Occipital lobe (tissue), 1 donor: ENCODE measurements at regions not wholly inside any gene's neighbourhood (a gene's known extent, or its start where the extent isn't known, plus 50 kb on each side); places are given as distances from the start of the nearest gene placed in this dataset.
"Not testable (repeated sequence)": the region's sequence is repeated elsewhere in the genome, so short reads cannot be mapped to it uniquely, and the experiment has no call there.

ENCODE experiments used
- DNase-seq: peaks from one replicate; lab custom pipeline; 2025; lab: John Stamatoyannopoulos, UW

DNA sequence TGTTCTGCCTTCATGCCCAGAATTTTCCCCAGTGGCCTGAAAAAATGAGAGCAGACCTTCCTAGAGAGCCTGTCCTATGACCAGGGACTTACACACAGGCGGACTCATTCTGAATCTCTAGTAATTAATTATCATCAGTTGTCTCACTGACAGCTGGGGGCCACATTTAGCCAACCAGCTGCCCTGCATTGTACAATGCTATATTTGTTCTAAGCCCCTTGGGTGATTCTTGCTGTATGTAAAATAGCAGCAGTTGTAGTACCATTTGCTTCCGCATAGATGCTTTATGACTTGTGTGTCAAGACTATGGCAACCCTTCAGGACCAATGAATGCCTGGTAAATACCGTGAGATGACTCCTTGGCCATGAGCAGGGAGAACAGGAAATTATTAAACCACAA lies 415.4 kb upstream of the SEMA6A start:
- peak; percentile 6 for DNase-seq

DNA sequence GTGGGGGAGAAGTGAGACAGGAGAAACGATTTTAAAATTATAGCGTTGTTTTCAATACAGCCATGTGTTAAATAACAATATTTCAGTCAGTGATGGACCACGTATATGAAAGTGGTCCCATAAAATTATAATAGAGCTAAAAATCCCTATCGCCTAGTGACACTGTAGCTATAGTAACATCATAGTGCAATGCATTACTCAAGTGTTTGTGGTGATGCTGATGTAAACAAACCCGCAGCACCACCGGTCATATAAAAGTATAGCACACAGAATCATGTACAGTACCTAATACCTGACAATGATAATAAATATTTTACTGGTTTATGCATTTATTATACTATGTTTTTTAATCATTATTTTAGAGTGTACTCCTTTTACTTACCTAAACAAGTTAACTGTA lies 407.4 kb upstream of the SEMA6A start:
- DNase-seq: no peak

DNA sequence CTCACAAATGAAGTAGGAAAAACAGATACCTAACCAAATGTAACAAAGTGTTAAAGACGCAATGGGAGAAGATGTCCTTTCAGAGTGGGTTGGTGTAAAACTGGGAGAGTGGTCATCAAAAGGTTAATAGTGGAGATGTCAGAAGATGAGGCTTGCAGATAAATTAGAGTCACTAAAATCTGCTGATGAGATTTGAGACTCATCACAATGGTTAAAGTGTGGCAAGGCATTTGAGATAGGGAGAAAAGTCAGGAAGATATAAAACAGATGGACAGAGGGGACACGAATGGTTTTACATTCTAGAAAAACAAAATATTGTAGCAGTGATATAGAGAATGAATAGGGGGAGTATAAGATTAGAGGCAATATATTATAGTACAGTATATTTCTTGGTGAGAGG lies 406.0 kb upstream of the SEMA6A start:
- DNase-seq: no peak

DNA sequence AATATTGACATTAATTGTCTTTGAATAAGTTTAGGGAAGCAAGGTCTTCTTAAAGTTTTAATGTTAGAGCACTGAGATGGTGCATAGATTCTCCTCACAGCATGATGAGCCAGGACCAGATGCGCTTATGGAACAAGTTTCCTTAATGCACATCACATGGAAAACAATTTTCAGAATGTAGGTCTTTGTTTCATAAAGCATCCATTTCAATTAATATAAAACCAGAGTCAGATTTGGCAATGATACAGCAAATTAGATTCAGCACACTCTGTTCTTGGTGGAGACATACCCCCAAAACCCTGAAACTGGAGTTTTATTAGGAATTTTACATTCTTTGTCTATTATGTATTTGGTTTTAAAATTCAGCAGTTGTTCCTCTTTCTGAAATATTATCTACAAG lies 402.1 kb upstream of the SEMA6A start:
- no peak for DNase-seq

DNA sequence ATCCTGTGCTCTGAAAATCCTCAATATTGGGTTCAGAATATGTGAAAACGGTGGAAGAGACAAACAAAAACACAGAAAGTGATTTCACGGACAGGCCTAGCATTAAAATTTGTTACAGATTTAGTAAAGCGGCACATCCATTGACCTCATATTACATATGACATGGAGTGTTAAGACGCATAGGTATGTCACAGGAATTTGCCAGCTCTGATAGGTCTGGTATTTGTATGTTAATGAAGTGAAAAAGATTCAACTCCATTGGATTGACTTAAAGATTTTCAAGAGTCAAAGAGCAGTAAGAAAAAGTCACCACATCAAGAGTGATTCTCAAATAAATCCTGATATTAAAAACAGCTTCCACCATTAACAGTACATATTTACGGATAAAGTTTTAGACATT lies 396.5 kb upstream of the SEMA6A start:
- DNase-seq: no peak

DNA sequence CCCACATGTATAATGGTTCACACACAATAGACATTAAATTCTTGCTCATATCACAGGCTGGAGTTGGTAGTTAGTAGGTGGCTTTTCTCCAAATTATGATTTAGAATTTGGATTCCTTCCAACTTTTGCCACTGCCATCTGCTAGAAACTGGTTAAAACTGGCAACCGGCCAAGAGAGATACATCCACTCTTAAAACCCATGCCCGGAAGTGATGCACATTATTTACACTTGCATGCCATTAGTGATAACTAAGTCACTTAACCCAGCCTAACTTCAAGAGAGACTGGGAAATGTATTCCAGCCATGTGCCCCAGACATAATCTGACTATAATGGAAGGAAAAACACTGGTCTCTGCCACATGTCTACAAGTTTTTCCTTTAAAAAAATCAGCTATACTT lies 395.7 kb upstream of the SEMA6A start:
- no peak for DNase-seq

DNA sequence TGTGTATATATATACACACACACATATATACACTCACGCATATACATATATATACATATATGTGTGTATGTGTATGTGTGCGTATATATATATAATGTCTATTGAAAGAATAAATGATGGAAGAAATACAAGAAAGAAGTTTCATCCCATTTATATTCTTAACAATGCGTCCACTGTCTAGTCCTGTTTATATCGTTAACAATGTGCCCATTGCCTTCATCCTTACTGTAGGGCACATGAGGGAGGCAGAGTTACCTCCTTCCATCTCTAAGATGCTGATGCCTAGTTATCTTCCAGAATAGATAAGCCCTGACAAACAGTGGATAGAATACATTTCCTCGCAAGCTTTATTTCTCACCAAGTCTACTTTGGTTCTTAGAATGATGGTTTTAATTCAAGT lies 389.8 kb upstream of the SEMA6A start:
- DNase-seq: no peak

DNA sequence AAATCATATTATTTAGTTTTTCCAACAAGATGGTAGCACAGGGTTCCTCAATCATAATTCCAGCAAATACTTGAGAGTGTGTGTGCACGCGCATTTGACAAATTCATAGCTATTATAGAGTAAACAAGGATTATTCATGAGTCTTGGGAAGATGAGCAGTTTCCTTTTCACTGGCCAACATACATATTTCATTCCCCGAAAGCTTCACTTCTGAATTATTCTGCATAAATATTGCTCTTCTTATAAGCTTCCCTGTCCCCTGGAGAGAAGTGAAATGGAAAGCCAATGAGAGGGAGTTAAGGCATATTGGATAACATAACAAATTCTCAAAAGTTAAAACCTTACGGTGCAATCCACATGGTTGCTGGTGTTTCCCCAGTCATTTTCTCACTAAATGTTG lies 386.4 kb upstream of the SEMA6A start:
- DNase-seq: no peak

DNA sequence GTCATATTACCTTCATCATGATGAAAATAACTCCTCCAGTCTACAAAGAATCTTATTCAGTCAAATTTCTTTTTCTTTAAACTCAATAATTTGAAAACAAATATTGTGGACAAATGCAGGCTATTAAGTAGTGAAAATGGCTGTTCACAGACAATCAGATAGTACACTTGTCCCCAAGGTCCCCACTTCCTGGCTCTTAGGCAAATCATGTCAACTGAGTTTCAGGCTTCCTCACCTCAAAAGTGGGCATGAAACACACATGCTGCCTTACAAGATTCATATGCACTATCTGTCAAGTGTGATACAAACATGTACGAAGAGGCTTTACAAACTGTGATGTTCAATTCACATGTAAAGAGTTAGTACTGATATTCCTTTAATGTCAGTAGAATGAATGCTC lies 385.2 kb upstream of the SEMA6A start:
- DNase-seq: no peak

DNA sequence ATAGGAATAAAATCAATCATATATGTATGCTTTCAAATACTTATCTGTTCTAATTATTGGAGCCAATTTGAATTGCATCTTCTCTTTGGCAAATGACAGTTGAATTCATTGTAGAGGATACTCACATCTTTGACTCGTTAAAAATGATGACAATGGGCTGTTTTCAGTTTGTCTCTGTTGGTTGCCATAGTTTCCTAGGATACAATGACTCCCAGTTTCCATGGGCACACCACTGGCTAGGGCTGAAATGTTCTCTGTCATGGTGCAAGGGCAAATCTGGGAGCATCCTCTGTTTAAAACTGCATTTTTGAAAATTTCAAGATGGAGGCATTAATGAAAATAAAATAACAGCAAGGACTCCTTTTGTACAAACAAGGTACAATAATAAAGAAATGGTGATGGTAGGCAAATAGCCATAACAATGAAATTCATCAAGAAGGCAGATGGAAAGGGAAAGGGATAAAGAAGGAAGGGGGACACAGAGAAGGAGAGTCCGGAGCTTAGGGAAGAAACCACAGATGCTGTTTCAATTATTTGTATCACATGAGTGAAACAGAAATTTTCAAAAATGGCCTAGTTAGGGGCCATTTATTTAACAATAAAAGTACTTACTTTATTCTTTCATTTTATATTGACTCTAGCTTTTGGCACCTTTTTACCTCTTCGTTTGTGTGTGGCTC lies 378.8 kb upstream of the SEMA6A start:
- DNase-seq: no peak

DNA sequence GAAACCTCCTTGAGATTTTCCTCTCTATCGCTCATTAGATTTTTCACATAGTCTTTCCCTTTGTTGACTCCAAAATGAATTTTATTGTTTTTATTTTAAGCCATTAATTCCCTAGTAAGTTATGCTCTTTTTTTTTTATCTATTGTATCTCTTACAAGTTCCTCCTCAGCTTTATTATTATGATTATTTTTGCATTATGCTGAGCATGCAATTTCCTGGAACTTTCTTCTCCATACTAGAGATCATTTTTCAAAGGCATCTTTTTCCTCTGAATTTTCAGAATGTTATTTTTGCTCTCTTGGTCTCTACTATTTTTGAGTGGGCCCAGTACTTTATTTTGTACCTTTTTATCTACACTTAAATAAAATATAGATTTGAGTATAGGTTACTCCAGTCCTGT lies 376.6 kb upstream of the SEMA6A start:
- no peak for DNase-seq

DNA sequence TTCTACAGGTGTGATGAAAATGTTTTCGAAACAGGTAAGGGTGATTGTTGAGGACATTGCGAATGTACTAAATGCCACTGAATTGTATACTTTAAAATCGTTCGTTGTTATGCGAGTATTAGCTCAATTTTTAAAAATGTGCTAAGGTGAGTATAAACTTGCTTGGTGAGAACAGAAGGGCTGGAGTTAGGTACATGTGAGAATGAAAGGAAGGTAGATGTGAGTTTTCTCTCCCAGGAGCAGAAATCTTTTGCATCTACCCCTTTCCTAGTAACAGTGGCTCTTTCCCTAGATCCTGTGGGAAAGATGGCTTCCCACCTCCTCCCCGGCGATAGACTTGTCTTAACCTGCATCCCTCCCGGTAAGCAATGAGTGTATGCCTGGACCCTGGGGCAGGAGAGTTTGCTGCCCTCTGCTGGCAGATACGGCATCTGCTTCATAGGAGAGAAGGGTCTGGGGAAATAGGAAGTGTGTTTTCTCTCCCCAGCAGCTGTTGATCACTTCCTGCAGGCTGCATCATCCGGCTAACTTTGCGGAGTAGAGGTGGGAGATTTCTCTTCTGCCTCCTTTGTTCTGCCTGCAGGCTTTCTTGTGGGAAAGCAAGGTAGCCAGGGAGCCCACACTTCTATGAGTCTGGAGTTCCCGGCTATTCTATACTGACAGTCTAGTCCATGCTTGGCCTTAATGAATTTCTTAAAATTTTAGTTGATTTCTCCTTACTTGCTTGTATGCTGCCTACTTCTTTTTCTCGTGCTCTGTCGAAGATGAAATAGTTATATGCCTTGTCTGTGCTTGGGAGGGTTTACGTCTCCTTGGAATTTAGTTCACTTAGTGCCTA lies 373.3 kb upstream of the SEMA6A start:
- DNase-seq: no peak

DNA sequence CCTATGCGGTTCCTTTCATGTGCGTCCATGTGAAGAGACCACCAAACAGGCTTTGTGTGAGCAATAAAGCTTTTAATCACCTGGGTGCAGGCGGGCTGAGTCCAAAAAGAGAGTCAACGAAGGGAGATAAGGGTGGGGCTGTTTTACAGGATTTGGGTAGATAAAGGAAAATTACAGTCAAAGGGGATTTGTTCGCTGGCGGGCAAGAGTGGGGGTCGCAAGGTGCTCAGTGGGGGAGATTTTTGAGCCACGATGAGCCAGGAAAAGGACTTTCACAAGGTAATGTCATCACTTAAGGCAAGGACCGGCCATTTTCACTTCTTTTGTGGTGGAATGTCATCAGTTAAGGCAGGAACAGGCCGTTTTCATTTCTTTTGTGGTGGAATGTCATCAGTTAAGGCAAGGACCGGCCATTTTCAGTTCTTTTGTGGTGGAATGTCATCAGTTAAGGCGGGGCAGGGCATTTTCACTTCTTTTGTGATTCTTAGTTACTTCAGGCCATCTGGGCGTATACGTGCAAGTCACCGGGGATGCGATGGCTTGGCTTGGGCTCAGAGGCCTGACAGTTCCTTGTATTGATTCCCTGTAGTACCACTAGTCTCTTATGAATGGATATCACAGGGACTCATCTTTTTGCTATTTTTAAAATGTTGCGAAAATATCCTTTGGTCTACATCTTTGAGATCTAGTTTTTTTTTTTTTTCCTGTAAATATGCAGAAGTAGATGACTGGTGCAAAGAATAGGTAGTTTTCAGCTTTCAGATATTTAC lies 371.2 kb upstream of the SEMA6A start:
- not testable (repeated sequence) for DNase-seq

DNA sequence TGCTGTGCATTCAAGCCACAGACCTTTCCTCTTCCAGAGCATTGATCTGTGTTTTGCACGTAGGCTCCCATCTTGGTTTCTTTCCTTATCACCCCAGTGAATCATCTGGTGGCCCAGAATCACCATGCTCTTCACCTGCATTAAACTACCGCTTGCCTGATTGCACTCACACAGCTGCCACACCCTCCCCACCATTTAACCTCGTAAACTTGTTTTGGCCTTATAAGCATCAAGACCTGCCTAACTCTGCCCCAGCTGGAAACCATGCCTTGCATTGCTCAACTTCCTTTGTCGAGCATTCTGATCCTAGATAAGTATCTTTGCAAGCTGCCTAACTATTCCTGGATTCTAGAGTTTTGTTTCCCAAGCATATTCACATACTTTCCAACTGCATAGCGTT lies 369.6 kb upstream of the SEMA6A start:
- DNase-seq: no peak

DNA sequence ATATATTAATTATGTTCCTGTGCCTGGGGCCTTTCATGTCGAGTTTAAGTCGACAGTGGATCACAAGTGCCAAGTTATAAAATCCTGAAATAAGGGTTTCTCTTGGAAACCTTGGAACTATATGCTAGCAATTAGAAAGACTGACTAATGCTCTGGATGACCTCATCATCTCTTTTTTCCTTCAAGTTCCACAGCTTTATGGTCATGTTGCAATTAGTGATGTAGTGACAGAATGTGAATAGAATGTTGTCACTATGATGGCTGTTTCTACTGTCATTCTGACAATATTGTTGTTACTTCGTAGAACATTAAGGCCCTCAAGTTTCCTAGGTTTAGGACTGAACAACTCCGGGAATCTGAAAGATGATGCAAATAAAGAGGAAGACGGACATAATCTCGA lies 368.0 kb upstream of the SEMA6A start:
- no peak for DNase-seq

DNA sequence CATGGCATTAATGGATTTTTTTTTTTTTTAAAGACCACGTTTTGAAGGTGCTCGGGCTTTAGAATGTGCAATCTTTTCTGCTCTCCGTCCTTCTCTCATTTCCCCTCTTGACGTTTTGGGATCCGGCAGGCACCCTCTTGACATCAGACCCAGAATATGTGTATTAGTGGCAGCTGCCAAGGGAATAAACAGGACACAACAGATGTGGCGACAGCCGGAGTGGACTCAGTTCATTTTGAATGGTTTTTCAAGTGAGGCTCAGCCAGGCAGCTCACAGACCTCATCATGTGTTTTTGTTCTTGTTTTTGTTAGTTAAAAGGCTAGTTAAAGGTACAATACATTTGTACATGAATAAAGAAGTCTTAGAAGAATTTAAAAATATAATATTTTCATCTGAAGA lies 365.0 kb upstream of the SEMA6A start:
- no peak for DNase-seq

DNA sequence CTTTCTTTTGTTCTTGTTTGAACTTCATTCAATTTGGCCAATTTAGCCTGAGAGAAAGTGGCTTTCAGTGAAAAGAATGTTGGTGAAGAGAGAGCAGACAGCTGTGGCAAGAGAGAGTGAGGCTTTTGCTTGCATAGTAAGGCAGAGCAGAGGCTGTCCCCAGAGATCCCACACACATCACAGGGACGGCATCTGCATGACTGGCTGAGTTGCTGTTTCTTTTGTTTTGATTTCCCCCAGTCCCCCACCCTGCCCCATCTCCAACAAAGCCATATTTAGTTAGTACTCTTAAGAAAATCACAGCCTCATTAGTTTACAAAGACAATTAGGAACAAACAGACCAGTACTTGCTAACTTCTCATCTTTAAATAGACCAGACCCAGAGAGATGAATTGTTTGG lies 363.9 kb upstream of the SEMA6A start:
- DNase-seq: no peak

DNA sequence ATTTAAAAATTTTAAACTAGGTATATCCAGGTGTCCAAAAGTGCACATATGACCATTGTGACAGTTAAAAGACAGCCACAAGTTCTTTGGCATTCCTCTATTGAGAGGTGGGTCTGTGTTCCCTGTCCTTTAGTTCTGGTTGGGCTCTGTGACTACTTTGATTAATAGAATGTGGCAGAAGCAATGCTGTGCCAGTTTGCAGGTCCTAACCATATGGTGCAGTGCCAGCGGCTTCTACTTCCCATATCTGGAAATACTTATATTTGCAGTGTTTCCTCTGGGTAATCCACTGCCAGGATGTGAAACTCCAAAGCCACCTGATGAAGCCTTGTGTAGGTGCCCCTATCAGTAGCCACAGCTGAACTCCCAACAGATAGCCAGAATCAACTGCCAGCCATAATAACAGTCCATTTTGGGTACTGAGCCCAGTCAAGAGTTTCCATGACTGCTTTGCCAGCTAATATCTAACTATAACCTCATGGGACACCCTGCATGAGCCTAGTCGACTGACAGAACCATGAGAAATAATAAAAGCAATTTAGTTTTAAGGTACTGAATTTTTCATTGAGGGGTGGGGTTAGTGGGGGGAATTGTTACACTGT lies 361.0 kb upstream of the SEMA6A start:
- no peak for DNase-seq

DNA sequence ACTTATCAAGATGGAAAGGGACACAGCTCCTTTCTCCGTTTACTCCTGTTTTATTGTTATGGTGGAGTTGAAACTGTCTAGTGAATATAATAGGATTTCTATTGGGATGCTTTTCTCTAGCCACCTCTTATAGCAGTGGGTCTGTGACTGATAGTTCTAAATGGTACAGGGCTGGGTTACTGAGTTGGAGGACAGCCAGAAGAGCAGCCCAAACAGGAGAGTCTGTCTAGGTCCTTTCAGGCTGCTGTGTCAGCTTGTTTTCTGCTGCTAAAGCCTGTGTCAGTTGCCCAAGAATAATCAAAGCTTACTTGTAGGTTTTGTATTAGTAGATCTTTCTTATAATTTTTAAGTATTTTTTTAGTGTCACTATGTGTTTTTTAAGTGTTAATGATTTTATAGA lies 356.0 kb upstream of the SEMA6A start:
- no peak for DNase-seq

DNA sequence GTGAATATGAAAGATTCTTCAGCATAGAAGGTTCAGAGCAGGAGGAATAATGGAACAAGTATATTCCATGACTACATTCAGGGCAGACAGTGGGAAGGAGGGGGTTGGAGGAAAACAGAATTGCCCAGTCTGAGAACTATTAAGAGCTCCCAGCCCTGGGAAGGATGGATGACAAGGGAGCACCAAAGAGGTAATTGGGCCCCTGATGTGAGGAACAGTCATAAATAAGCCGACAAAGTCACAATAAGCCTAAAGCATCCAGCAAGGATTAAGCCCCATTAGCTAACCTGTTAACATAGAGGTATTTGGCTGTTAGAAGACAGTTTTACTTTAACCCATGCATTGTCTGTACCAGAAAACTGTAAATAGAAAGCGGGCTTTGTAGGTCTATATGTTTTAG lies 348.7 kb upstream of the SEMA6A start:
- no peak for DNase-seq

DNA sequence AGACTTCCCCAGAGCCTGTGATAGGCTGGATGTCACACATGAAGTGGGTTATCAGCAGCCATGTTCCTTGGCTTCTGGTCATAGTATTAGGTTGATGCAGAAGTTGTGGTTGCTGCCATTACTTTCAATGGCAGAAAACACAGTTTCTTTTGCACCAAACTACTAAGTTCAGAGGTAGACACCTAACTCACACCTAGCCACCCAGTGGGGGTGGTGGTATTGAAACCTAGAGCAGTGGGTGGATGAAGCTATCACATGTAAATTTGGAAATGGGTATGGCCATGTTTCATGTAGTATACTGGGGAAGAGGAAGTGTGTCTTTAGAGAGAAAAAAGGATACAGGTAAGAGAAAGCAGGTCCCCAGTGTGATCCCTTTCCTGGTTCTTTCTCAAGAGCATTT lies 347.9 kb upstream of the SEMA6A start:
- DNase-seq: no peak

DNA sequence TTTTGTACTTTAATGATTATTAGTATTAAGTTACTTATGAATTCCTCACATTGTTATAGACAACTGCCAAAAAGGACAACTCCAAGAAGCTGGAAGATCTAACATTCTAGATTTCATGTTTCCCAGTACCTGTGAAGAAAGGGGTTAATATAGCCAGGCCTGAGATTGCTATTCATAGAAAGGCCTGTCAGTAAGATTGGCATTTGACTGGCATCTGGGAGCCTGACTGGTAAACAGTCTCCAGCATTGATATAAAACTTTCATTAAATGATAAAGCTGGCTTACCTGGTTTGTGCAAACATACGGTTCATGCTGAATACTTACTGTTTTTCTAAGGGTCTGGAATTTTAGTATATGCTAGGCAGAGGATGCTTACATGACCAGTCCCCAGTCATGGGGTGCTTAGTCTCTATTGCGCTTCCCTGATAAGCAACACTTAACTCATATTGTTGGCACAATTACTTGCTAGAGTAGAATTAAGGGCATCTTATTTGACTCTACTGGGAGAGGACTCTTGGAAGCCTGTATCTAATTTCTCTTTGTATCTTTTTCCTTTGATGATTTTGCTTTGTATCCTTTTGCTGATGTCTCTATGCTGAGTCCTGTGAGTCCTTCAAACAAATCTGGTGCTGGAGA lies 340.4 kb upstream of the SEMA6A start:
- no peak for DNase-seq
